Hepatocyte (in vitro differentiated cells): ENCODE measurements at regions not wholly inside any gene's neighbourhood (a gene's known extent, or its start where the extent isn't known, plus 50 kb on each side); places are given as distances from the start of the nearest gene placed in this dataset.

Experiments used
- DNase-seq: peaks from one replicate; pipeline ENCODE4 v3.0.0-alpha.2; 2016; ENCODE audit warnings: low spot score
- H2AFZ ChIP-seq: fragments of 200-600 bp; sonication (generic); 2 replicates; pipeline ENCODE4 v1.6.0; 2016; ENCODE audit warnings: antibody characterized with exemption, mild to moderate bottlenecking
- H3K27ac ChIP-seq: fragments of 200-600 bp; sonication (generic); 2 replicates; pipeline ENCODE4 v1.5.1; 2016; ENCODE audit warnings: mild to moderate bottlenecking
- H3K27me3 ChIP-seq: fragments of 200-600 bp; sonication (generic); 2 replicates; pipeline ENCODE4 v1.6.1; 2016
- H3K36me3 ChIP-seq: fragments of 200-600 bp; sonication (generic); replicated peaks from 2 replicates; pipeline ENCODE4 v1.5.1; 2016; ENCODE audit warnings: low read depth; ENCODE audit not compliant: insufficient read depth
- H3K4me1 ChIP-seq: fragments of 200-600 bp; sonication (generic); 2 replicates; pipeline ENCODE4 v1.5.1; 2016; ENCODE audit warnings: mild to moderate bottlenecking, moderate library complexity; ENCODE audit not compliant: insufficient read depth
- H3K4me2 ChIP-seq: fragments of 200-600 bp; sonication (generic); 2 replicates; pipeline ENCODE4 v1.6.0; 2016
- H3K4me3 ChIP-seq: fragments of 200-600 bp; sonication (generic); 2 replicates; pipeline ENCODE4 v1.5.1; 2016; ENCODE audit warnings: mild to moderate bottlenecking
- H3K79me2 ChIP-seq: fragments of 200-600 bp; sonication (generic); 2 replicates; pipeline ENCODE4 v1.6.0; 2017; ENCODE audit warnings: mild to moderate bottlenecking
- H3K9me2 ChIP-seq: fragments of 200-600 bp; sonication (generic); replicated peaks from 2 replicates; pipeline ENCODE4 v1.6.0; 2017; ENCODE audit warnings: mild to moderate bottlenecking; ENCODE audit not compliant: insufficient read depth
- H3K9me3 ChIP-seq: fragments of 200-600 bp; sonication (generic); 2 replicates; pipeline ENCODE4 v1.5.1; 2016; ENCODE audit warnings: low read depth, mild to moderate bottlenecking
- H4K20me1 ChIP-seq: fragments of 200-600 bp; sonication (generic); 2 replicates; pipeline ENCODE4 v1.6.0; 2016; ENCODE audit warnings: mild to moderate bottlenecking; ENCODE audit not compliant: insufficient read depth, poor library complexity, severe bottlenecking
- EZH2 ChIP-seq: fragments of 200-600 bp; sonication (generic); IDR thresholded peaks from 2 replicates; pipeline ENCODE4 v1.6.1; 2016; ENCODE audit warnings: antibody characterized with exemption, mild to moderate bottlenecking, borderline replicate concordance
- EZH2phosphoT487 ChIP-seq: fragments of 200-600 bp; sonication (generic); IDR thresholded peaks from one replicate; pipeline ENCODE4 v1.6.1; 2018; ENCODE audit warnings: antibody characterized with exemption, mild to moderate bottlenecking, low read depth, moderate library complexity; ENCODE audit not compliant: unreplicated experiment, severe bottlenecking
- WGBS: methylation state at CpG from one replicate; pipeline ENCODE4 v1.1.6; 2016; ENCODE audit warnings: low lambda C conversion rate; ENCODE audit errors: missing lambda C conversion rate; 5-methylcytosine and 5-hydroxymethylcytosine counted together
- TF ChIP-seq, protein P1 (sequence below): fragments of 200-600 bp; sonication (generic); IDR thresholded peaks from 2 replicates; pipeline ENCODE4 v1.5.1; 2016; ENCODE audit warnings: antibody characterized with exemption, mild to moderate bottlenecking; ENCODE audit not compliant: poor library complexity

DNA sequence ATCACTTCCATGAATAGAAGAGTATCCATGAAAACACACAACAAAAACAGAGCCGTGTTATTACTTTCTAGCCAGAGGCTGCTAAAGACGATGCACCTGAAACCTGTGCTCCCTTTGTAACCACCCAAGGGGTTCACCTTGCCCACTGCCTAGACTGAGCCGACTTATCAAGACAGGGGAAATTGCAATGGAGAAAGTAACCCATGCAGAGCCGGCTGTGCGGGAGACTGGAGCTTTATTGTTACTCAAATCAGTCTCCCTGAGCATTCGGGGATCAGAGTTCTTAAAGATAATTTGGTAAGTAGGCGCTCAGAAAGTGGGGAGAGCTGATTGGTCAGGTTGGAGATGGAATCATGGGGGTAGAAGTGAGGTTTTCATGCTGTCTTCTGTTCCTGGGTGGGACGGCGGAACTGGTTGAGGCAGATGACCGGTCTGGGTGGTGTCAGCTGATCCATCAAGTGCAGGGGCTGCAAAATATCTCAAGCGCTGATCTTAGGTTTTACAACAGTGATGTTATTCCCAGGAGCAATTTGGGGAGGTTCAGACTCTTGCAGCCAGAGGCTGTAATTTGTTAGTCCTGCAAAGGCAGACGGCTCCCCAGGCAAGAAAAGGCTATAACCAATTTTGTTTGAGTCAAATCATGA lies 366.6 kb downstream of the PREX1 start:
- no peak overlapping the region for H3K4me3 ChIP-seq
- no peak for DNase-seq
- no peaks in the 10 kb centered on the region for H4K20me1 ChIP-seq
- TF ChIP-seq, protein P1, sequence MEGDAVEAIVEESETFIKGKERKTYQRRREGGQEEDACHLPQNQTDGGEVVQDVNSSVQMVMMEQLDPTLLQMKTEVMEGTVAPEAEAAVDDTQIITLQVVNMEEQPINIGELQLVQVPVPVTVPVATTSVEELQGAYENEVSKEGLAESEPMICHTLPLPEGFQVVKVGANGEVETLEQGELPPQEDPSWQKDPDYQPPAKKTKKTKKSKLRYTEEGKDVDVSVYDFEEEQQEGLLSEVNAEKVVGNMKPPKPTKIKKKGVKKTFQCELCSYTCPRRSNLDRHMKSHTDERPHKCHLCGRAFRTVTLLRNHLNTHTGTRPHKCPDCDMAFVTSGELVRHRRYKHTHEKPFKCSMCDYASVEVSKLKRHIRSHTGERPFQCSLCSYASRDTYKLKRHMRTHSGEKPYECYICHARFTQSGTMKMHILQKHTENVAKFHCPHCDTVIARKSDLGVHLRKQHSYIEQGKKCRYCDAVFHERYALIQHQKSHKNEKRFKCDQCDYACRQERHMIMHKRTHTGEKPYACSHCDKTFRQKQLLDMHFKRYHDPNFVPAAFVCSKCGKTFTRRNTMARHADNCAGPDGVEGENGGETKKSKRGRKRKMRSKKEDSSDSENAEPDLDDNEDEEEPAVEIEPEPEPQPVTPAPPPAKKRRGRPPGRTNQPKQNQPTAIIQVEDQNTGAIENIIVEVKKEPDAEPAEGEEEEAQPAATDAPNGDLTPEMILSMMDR, result no peak
- no peak for TF ChIP-seq EZH2
- no peak for TF ChIP-seq EZH2phosphoT487
- H3K36me3 ChIP-seq, result no peaks in the 10 kb centered on the region
- H3K9me2 ChIP-seq, result no peaks in the 10 kb centered on the region
- H3K27ac ChIP-seq, result no peak overlapping the region
- peaks cover 12% of the 10 kb centered on the region for H3K4me1 ChIP-seq
- no peaks in the 10 kb centered on the region for H3K27me3 ChIP-seq
- no peaks in the 10 kb centered on the region for H3K79me2 ChIP-seq
- H3K4me2 ChIP-seq, result no peak overlapping the region
- WGBS, result 39% methylated on average over 12 of the region's 12 CpGs
- no peak overlapping the region for H2AFZ ChIP-seq
- no peaks in the 10 kb centered on the region for H3K9me3 ChIP-seq

DNA sequence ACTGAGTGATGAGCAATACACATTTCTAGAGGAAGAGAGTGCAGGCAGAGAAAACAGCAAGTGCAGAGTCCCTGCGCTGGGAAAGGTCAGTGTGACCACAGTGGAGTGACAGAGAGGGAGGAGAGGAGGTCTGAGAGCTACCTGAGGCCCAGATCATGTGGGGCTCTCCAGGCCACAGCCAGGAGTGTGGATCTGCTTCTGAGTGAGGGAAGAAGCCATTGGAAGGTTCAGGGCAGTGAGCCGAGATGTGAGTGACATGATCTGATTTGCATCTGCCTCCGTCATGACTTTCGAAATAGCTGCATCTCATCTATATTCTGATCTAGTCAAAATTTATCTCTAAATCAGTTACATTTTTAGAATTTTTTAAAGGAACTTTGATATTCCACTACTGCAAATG lies 367.1 kb downstream of the PREX1 start:
- Histone ChIP-seq H3K79me2 (no peaks in the 10 kb centered on the region), H2AFZ (no peak overlapping the region), H3K4me3 (no peak overlapping the region), H4K20me1 (no peaks in the 10 kb centered on the region), H3K27ac (no peak overlapping the region), H3K27me3 (no peaks in the 10 kb centered on the region), H3K4me2 (no peak overlapping the region), H3K9me3 (no peaks in the 10 kb centered on the region), H3K9me2 (no peaks in the 10 kb centered on the region), H3K36me3 (no peaks in the 10 kb centered on the region), H3K4me1 (peaks cover 12% of the 10 kb centered on the region)
- WGBS, result 86% methylated on average over 4 of the region's 4 CpGs
- no peak for DNase-seq
- TF ChIP-seq EZH2 (no peak), EZH2phosphoT487 (no peak)
- TF ChIP-seq, protein P1, result no peak

DNA sequence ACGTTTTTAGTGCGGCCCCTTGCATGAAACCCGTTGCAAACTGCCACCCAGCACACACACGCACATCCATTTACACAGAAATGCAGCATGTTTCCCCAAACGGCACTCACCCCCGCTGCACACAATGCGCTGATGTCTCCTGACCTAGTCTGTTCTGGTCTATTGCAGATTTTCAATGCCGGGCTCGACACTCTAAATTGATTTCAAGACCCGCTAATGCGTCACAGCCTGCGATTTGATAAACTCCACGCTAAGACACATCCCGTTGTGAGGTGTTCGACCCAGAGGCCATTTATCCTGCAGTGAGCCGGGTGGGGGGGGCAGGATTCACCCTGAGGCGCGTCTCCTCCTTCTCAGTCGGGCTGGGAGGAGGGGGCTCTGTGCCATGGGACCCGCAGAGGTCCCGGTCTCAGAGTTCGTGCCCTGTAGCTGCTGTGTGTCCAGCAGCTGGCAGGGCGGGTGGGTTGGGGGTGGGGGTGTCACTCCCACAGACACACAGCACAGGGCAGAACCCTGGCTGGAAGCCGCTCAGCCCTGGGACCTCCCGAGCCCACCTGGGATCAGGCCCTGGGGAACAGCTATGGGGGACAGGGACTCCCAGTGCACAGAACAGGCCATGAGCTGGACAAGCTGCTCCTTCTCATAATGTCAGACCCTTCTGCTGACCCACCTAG lies 367.9 kb downstream of the PREX1 start:
- Histone ChIP-seq H3K36me3 (no peaks in the 10 kb centered on the region), H3K4me3 (no peak overlapping the region), H4K20me1 (no peaks in the 10 kb centered on the region), H3K27ac (no peak overlapping the region), H2AFZ (no peak overlapping the region), H3K79me2 (no peaks in the 10 kb centered on the region), H3K9me2 (no peaks in the 10 kb centered on the region), H3K4me1 (peaks cover 12% of the 10 kb centered on the region), H3K27me3 (no peaks in the 10 kb centered on the region), H3K4me2 (no peak overlapping the region), H3K9me3 (no peaks in the 10 kb centered on the region)
- WGBS, result 90% methylated on average over 18 of the region's 25 CpGs
- TF ChIP-seq EZH2, result no peak
- TF ChIP-seq, protein P1, result no peak
- no peak for TF ChIP-seq EZH2phosphoT487
- DNase-seq, result no peak
